ENCODE measurements at regions not wholly inside any gene's neighbourhood (a gene's known extent, or its start where the extent isn't known, plus 50 kb on each side); places are given as distances from the start of the nearest gene placed in this dataset.

- H3K4me3 ChIP-seq (replicated peaks in 1 of 3; ENCODE audit: insufficient read depth in 1 of 3, low read depth in 1 of 3, low read length in 3 of 3), result no peak overlapping the region
- no peak overlapping the region for H3K4me2 ChIP-seq (ENCODE audit: insufficient read depth, low read length)
- H3K9me3 ChIP-seq (replicated peaks; ENCODE audit: control insufficient read depth, insufficient read depth, low read length), result no peaks in the 10 kb centered on the region
- BruUV-seq (replicated peaks), result no TSS peak
- H4K20me1 ChIP-seq (replicated peaks; ENCODE audit: control insufficient read depth, extremely low read depth, insufficient read depth, low read length), result no peaks in the 10 kb centered on the region
- POLR2A ChIA-PET, result no interaction called here
- no peaks in the 10 kb centered on the region for H3K9me1 ChIP-seq (replicated peaks; ENCODE audit: control insufficient read depth, extremely low read depth, insufficient read depth, low read length)
- H3K4me1 ChIP-seq (ENCODE audit: control insufficient read depth, extremely low read depth, insufficient read depth, low read length), result no peaks in the 10 kb centered on the region
- TF ChIP-seq POLR2A (IDR thresholded peaks at IDR 0.05; ENCODE audit: low read depth, low read length), result no peak
- TF ChIP-seq POLR2AphosphoS5 (IDR thresholded peaks at IDR 0.05; ENCODE audit: insufficient read depth, low read depth, low read length), result no peak
- no peak for TF ChIP-seq CTCF (IDR thresholded peaks at IDR 0.05; ENCODE audit: extremely low read depth in 1 of 2, insufficient read depth in 1 of 2, low read depth in 1 of 2, low read length in 2 of 2)
- TF ChIP-seq FOS (IDR thresholded peaks at IDR 0.05; ENCODE audit: borderline replicate concordance, insufficient read depth, low read length), result no peak
- no peak for TF ChIP-seq JUN (IDR thresholded peaks at IDR 0.05; ENCODE audit: borderline replicate concordance, insufficient read depth, insufficient read length, low read depth)
- no peak for TF ChIP-seq GATA2 (IDR thresholded peaks at IDR 0.05; ENCODE audit: insufficient read depth, insufficient read length, low read depth, low read length)
- no peak for TF ChIP-seq MYC (IDR thresholded peaks at IDR 0.05; ENCODE audit: low read depth, low read length)
- TF ChIP-seq EZH2 (IDR thresholded peaks at IDR 0.05; ENCODE audit: borderline replicate concordance, low read depth, low read length, severe bottlenecking), result no peak
- TF ChIP-seq MAX (IDR thresholded peaks at IDR 0.05; ENCODE audit: insufficient read depth, insufficient read length), result no peak
- no peak for FAIRE-seq
- H3K36me3 ChIP-seq (ENCODE audit: control insufficient read depth in 2 of 2, extremely low read depth in 1 of 2, insufficient read depth in 2 of 2, low read length in 2 of 2), result no peaks in the 10 kb centered on the region
- H2AFZ ChIP-seq (ENCODE audit: low read depth, low read length), result no peak overlapping the region
- H3K27me3 ChIP-seq (ENCODE audit: control insufficient read depth in 2 of 2, insufficient read depth in 2 of 2, low read length in 2 of 2), result no peaks in the 10 kb centered on the region
- intact Hi-C loops (cut with micrococcal nuclease) (no loop called here), dilution Hi-C loops (cut with MboI; ENCODE audit: extremely low pct_ligation_motif_present, low sequenced_read_pairs) (no loop called here)
- H3K79me2 ChIP-seq (ENCODE audit: control insufficient read depth, insufficient read depth, low read length), result no peaks in the 10 kb centered on the region
- H3K27ac ChIP-seq (ENCODE audit: insufficient read depth, low read depth, low read length), result no peak overlapping the region
- CTCF ChIA-PET, result no interaction called here
- H3K9ac ChIP-seq (replicated peaks; ENCODE audit: extremely low read depth, insufficient read depth, low read length), result no peak overlapping the region
- DNase-seq (ENCODE audit: low read depth, low spot score), result no peak
These were observed 409.8 kb downstream of the KCTD8 start for GRCh38 chr4:44038811-44039210.
